HG03159 (cell line): ENCODE measurements at regions not wholly inside any gene's neighbourhood (a gene's known extent, or its start where the extent isn't known, plus 50 kb on each side); places are given as distances from the start of the nearest gene placed in this dataset.
"Not testable (repeated sequence)": the region's sequence is repeated elsewhere in the genome, so short reads cannot be mapped to it uniquely, and the experiment has no call there.

ENCODE experiments used
- ATAC-seq: cut with Tn5 transposase; IDR thresholded peaks from one replicate; pipeline ENCODE4 v1.9.1; 2021; ENCODE audit warnings: mild to moderate bottlenecking, moderate library complexity; ENCODE audit not compliant: unreplicated experiment

DNA sequence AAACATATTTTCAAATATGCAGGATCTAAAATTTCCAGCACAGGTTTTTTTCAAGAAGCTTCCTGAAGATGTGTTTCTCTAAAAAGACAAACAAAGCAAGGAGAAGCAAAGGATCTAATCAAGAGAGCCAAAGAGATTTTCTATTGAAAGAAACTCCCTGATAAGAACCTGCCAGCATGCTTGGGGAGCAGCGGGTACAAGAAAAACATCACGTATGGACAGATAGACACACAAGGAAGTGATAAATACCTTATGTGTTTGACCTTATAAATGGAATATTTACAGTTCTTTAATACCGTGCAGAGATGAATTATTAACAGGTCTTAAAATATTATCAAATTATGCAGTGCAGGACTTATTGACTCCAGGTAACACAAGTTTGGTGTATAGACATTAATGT is 562.1 kb downstream of the DACH1 start:
- no peak for ATAC-seq

DNA sequence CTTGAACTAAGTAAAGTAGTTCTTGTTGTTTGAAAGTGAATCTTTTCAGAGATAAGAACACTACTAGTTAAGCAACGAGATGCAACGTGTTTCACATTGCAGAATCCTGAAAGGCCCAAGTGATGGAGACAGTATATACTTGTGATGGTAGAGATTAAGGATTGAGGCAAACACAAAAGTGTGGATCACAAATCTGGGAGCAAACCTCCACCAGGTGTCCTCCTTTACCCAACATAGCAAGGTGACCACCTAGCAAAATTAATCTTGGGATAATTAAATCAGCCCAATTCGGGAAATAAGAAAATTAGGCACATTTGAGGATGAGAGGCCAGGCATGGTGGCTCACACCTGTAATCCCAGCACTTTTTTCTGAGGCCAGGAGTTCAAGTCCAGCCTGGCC is 563.9 kb downstream of the DACH1 start:
- ATAC-seq = no peak

DNA sequence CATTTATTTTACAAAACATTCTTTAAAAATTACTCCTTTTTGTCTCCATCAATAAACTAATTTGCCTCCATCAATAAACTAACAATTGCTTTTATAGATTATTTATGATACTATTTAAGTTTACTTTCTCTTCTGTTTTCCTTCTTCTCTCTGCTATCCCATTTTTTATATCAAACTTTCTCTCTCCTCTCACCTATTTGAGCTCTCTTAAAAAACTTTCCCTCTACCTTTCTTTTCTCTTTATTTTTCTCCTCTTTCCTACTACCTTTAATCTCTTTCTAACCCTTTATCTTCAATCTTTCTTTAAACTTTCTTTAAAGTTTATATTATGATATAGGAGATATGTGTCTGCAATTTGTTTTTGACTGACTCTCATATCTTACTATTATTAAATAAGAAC is 566.4 kb downstream of the DACH1 start:
- no peak for ATAC-seq

DNA sequence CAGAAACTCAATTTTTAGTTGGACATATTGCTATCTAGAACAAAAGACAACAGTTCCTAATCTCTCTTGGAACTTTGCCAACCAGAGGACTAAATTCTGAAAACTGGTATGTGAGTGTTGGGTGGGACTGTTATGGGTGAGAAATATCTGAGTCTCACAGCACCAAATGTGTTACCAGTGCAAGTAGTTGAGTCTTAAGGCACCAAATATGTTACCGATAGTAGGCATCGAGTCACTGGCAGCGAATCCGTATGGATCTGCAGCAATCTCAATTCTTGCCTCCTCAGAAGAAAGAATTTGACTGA is 575.2 kb downstream of the DACH1 start:
- no peak for ATAC-seq

DNA sequence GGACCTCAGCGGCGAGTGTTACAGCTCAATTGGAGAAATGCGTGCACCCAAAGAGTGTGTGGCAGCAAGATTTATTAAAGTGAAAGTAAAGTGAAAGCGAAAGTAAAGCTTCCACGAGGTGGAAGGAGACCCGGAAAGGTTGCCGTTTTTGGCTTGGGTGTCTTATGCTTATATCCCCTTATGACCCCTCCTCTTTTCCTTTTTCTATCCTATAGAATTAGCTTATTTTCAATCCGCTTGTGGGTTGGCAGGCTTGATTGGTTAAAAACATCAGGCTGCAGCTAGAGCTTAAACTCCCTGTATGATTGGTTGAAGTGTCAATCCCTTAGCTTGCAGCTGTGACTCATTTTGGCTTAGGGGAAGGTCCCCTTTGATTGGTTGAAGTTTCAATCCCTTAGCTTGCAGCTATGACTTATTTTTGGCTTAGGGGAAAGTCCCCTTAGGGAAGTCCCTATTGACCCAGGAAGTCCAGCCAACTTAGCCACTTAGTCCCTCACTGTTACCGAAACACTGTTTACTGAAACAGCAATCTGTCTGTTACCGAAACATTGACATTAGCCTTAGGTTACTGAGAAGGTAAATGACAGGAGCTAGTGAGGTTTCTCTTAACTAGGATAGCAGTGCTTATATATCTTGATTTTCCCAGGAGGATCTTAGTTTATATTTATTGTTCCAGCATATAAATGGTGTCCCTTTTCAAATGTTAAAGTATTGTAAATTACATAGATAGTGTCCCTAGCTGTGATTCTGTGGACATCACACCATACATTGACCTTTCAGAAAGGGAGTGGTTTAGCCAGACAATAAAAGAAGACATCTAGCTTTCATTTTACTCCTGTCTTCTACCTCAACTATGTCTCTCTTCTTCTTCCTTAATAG is 575.8 kb downstream of the DACH1 start:
- ATAC-seq = peak; percentile 74

DNA sequence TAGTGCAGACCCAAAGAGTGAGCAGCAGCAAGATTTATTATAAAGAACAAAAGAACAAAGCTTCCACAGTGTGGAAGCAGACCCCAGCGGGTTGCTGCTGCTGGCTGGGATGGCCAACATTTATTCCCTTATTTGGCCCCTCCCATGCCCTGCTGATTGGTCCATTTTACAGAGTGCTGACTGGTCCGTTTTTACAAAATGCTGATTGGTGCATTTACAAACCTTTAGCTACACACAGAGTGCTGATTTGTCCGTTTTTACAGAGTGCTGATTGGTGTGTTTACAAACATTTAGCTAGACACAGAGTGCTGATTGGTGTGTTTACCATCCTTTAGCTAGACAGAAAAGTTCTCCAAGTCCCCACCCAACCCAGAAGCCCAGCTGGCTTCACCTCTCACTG is 577.0 kb downstream of the DACH1 start:
- not testable (repeated sequence) for ATAC-seq

DNA sequence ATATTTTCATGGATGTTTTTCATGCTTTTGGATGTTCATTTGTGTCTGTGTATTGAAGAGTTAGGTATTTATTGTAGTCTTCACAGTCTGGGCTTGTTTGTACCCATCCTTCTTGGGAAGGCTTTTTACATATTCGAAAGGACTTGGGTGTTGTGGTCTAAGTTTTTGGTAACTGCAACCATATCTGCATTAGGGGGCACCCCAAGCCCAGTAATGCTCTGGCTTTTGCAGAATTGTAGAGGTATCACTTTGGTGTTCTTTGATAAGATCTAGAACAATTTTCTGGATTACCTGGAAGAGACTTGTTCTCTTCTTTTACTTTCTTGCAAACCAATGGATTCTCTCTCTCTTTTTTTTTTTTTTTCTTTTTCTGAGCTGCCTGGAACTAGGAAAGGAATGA is 581.3 kb downstream of the DACH1 start:
- no peak for ATAC-seq

DNA sequence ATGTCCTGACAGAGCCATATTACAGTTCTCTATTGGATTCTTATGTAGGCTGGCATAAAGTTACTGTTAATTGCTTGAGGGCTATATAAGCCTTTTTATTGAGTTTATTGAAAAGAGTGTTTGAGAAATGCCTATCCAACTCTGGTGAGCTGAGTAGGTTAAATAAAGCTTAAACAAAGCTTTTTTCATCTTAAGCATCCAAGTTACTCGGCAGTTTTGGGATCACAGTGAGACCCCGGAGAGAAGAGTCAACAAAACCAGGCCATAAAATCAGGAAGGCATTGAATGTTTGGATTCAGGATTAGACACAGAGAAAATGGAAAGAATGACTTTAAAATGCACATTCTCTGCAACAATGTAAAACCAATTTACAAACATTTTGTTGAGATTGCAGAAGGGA is 588.5 kb downstream of the DACH1 start:
- ATAC-seq = no peak

DNA sequence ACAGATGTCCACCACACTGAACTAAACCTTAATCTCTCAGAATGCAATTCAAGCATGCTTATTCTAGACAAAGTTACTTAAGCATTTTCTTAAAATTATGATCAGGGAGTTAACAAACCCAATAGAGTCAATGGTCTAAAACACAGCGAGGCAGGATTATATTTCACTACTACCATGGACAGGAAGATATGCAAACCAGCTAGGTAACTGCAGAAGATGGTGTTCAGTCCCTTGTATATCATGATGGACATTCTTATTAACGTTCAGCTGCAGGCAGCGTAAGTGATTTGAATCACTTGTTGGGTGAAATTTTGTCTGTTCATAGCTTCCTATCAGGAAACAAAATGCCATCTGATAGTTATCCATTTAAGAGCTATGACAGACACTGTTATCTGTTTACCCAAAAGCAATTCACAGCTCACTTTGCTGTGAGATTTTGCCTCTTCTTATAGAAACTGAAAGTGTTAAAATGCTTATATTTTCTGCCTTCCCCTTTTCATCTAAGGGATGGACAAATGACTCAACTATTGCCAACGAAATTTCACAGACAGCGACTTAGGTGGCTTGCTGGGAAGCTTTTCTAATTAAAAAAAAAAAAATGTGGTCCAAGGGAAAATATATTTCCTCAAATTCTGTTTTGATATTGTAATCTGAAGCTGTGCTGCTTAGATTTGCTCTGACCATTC is 591.9 kb downstream of the DACH1 start:
- peak; percentile 91 for ATAC-seq

DNA sequence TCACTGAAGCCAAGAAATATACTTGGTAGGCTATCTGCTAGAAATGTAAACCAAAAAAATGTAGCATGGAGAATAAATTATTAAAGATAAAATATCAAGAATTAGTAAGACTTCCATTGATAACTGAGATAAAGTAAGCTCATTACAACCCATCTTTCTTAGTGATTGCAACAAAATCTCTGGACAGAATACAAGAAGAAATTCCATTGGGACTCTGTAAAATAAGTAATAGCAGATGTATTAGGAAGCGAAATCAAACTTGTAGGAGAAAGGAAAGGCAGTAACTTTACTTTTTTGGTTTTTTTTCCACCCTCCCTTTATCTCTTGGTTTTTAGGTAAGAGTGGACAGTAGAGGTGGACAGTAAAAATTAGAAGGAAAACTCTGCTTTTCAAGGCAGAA is 605.7 kb downstream of the DACH1 start:
- no peak for ATAC-seq

DNA sequence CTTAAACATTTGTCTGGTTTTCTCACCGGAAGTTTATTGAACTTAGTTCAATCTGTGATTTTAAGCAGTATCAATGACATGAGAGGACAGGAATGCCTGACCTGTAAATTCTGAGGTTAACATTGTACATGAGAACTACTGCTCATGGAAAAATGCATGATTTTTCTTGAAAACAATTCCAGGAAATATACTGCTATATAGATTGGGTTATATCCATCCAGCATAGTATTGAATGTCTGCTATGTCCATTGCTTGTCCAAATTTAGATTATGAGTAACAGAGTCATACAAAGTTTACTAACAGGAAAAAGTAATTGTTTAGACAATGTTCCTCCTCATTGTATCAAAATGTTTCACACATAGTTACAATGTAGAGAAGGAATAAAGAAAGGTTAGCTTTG is 606.8 kb downstream of the DACH1 start:
- no peak for ATAC-seq

DNA sequence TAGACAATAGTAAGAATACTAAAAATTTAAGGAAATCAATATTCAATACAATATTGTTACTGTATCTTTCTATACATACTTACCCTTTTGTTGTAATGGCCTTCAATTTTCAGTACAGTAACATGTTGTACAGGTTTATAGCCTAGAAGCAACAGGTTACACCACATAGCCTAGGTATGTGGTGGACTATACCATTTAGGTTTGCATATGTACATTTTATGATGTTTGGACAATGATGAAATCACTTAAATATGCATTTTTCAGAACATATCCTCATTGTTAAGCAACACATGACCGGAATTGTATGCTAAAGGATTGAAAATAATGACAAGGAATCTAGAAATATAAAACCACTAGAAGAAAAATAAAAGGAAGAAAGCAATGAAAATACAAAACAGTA is 611.4 kb downstream of the DACH1 start:
- no peak for ATAC-seq

DNA sequence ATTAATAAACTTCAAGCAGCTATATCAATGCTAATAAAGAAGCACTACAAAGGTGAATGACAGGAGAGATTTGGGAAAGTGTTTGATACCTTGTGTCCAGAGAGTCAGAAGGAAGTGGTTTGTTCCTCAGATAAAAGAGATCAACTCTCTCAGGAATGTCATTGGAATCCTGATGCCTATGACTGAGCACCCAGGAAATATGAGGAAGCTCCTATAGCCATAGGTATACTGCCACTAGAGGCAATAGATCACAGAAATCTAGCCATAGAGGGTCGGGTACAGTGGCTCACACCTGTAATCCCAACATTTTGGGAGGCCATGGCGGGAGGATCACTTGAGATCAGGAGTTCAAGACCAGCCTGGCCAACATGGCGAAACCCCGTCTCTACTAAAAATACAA is 612.6 kb downstream of the DACH1 start:
- no peak for ATAC-seq

DNA sequence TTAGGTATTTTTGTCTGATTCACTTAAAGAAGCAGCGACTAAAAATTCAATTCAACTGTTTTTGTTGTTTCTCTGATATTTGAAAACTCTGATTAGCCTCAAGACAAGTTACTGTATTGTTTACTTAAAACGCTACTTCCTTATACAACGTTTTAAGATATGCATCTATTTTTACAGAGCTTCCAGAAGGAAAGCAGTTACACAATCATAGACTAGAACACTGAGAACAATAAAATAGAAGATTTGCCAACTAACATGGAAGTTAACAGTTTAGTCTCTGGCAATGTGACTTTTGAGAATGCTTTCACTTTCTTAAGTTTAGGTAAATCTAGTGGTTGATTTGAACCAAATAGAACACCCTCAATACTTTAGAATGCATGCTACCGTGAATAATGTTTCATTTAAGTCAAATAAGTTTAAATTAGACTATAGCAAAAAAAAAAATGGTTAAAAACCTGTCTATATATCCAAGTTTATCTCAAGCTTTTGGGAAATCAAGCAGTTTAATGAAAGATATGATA is 614.8 kb downstream of the DACH1 start:
- ATAC-seq = no peak

DNA sequence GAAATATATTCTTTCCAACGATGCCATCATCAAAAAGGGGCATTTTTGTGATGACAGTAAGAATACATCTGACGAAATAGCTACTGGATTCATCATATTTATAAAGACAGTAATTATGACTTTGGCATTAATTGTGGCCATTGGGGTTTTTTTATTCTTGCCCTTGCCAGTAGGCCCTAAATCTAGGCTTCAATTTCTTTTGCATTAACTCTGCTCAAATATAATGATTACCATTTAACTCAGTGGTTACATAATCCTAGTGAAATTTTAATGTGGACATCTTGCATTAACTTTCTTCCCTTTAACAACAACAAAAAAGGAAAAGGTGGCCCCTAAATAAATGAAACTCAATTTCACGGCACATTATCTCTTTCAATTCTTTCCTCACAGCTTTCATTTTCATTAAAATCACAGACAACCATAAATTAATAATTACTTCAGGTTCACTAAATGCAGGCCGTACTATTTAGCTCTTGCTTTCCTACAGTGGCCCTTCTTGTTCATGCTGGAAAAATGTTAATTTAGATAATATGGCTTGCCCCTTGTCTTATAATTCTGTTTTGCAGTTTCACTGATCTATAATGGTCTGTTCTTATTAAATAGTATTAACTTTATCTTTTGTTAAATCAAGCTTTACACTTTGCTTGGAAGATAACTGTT is 615.6 kb downstream of the DACH1 start:
- no peak for ATAC-seq

DNA sequence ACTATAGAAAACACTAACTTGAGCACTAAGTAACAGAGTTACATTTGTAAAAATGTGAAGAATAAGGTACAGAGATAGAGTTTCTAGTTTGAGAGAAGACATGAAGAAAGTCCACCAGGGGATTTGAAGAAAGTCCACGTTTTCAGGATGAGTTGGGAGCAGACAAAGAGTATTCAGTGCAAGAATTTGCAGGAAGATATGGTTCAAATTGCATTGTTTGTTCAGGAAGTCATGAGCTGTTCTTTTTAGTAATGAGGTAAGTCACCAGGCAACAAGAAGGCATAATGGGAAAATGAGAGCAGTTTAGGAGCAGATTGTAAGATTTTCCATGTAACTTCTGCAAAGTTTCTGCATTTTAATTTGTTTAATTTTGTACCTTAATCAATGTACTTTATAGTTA is 618.0 kb downstream of the DACH1 start:
- ATAC-seq = no peak

DNA sequence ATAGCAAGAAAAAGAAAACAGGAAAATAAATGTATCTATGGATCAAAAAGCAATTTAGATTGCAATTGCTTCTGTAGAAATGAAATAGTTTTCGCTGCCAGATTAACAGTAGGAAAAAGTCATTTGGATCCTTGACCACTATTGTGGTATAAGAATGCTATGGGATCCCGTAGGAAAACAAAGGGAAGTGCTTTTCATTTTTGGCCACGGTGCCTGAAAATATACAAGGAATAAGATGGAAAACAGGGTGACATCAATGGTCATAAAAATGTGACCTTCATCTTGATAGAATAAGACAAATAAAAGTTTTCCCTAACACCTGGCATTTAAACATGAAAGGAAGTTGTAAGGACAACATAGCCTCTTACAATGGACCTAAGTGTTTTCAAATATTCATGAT is 622.8 kb downstream of the DACH1 start:
- no peak for ATAC-seq

DNA sequence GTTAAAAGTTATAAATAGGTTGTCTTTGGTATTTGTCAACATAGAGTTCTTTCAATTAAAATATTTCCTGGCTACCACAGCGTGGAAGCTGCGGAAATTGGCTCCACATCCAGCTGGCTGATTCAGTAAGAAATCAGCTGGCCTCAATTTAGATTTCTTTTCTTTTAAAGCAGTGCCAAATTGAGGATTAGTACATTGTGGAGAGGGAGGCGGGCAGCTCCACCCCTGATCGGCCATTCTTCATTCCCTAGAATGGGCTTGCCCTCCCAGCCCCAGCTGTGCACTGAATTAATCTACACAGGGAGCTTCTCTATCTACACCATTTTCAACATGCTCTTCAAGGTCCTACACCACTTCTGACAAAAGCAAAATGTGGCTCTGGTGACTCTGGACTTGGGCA is 624.8 kb downstream of the DACH1 start:
- no peak for ATAC-seq

DNA sequence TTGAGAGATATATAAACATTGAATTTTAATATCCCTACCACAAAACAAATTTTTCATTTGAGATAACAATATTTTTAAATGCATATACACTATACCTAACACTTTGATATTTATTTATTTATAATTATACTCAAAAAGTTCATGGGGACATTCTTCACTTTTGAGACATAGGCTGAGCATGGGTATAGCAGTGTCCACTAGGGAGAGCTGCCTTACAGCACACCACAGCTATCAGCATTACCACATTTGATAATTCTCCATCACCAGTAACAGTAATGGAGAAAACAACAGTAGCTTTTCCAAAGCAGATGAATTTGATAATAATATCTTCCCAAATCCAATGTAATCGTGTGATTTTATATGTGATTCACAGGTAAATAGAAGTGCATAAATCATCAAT is 626.1 kb downstream of the DACH1 start:
- peak; percentile 49 for ATAC-seq

DNA sequence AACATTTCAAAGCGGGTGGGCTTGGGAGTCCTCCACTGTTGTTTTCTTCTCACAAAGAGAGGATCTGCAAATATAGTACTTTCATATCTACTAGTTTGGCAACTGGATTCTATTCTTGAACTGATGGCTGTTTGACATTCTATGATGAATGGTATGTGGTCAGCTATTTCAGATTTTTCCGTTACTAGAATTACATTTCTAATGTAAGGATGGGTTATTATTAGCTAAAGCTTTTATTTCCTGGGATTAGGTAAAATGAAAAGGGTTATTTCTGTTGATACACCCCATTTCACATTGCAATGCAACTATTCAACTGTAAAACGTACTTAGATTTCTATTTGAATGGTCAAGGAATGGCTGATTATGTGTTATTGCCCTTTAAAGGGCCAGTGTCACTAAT is 629.7 kb downstream of the DACH1 start:
- ATAC-seq = no peak

DNA sequence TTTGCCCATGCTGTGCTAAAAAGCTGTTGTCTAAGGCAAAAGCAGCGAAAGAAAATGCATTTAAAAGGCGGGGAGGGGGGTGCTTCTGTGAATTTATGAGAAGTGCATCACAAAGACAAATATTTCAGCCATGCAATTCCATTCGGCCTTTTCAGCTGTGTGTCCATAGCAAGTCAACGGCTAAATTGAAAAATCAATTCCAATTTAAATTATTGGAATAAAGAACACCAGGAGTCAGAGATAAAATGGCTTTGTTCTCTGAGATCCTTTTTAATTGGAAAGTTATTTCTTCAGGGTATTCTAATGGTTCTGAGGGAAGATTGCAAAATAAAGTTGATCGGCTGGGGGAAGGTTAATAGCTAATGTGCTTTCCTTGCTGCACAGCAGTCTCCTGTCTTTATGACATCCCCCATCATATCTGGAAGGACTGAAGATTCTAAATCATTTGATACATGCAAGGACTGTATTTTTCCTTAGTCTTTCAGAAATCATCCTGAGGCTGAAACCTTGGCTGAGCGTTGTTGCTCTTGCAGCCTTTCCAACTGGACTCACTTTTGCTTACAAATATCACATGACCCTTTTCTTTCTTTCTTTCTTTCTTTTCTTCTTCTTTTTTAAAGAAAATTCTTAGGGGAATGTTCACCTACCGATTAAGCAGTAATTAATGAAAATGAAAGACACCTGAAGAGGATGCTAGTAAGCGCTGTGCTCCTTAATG is 647.1 kb downstream of the DACH1 start:
- ATAC-seq = no peak
